T47D (cell line): ENCODE measurements at regions not wholly inside any gene's neighbourhood (a gene's known extent, or its start where the extent isn't known, plus 50 kb on each side); places are given as distances from the start of the nearest gene placed in this dataset.

Experiments used
- DNase-seq, 2 experiments: peaks; one replicate each; pipeline versions ENCODE4 v3.0.0 to v3.0.0-alpha.2; 2011 to 2012; ENCODE audit warnings: low read depth in 1 of 2, low spot score in 1 of 2
- JUND ChIP-seq: IDR thresholded peaks from 2 replicates; pipeline ENCODE4 v1.6.1; 2012; ENCODE audit warnings: low read depth
- in situ Hi-C: cut with HindIII; loops from 2 replicates; pipeline ENCODE4 v1.10.0; 2016; ENCODE audit warnings: low sequenced_read_pairs, low pct_unique_long_range_greater_than_20kb

DNA sequence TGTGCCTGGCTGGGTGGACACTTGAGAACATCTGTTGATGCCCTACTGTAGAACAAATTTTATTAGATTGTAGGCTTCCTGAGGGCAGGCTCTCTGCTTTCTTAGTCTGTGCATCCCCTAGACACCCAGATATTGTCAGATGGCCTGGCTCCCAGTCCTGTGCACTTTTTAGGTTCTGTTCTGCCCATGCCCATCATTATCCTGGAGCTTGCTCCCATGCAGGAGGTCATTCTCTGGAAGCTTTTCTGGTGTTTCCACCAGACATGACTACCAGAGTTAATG, 213.3 kb downstream of the MYCN start:
- TF ChIP-seq JUND: no peak
- no peak for DNase-seq
- in situ Hi-C loops: no loop called here

DNA sequence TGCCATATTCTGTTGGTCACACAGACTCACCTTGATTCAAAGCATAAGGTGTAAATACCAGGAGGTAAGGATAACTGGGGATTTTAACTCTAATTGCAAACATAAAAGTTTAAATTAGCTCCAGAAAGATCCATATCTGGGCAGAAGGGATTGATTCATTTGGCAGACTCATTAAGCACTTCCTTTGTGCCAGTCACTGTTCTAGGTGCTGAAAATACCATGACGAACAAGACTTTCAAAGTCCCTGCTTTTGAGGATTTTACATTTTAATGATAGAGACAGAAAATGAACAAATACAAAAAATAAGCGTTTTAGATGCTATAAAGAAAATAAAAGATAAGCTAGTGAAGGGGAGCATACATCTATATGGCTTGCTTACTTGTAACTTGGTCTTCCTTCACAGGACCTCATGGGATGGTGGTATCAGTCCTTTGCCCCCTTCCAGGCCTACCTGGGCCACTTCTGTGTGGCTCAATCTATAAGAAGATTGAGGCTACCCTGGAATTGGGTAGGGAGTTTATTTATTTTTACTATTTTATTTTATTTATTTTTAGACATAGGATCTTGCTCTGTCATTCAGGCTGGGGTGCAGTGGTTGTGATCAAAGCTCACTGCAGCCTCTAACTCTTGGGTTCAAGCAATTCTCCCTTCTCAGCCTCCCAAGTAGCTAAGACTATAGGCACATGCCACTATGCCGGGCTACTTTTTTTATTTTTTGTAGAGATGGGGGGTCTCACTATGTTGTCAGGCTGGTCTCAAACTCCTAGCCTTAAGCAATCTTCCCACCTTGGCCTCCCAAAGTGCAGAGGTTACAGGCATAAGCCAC, 212.8 kb downstream of the MYCN start:
- DNase-seq: no peak
- TF ChIP-seq JUND: no peak
- in situ Hi-C loops: no loop called here

GRCh38 chr2:16152071-16152927, 211.9 kb downstream of the MYCN start:
- in situ Hi-C loops: no loop called here
- TF ChIP-seq JUND: no peak
- DNase-seq: no peak

DNA sequence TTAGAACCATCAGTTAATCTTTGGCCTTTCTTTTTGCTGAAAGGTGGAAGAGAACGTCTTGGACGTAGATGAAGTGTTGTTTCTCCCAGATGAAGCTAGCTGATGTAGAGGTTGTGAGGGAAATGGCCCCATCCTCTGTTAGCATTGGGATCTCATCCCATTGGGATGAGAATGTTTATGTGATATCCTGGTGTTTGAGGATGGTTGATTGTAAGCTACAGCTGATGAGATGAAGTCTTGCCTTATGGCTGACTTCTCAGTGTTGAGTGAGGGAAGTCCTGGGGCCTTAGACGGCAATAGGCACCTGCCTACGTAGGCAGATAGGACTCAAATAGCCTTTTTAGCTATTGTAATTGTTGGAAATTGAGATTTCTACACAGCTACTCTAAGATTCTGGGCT, 211.3 kb downstream of the MYCN start:
- TF ChIP-seq JUND: no peak
- in situ Hi-C loops: no loop called here
- DNase-seq: no peak

- in situ Hi-C loops: no loop called here
- DNase-seq: no peak
- no peak for TF ChIP-seq JUND
Observed at GRCh38 chr2:16151281-16151570, 210.9 kb downstream of the MYCN start.

GRCh38 chr2:16150456-16151280, 210.3 kb downstream of the MYCN start:
- in situ Hi-C loops: no loop called here
- no peak for TF ChIP-seq JUND
- no peak for DNase-seq

DNA sequence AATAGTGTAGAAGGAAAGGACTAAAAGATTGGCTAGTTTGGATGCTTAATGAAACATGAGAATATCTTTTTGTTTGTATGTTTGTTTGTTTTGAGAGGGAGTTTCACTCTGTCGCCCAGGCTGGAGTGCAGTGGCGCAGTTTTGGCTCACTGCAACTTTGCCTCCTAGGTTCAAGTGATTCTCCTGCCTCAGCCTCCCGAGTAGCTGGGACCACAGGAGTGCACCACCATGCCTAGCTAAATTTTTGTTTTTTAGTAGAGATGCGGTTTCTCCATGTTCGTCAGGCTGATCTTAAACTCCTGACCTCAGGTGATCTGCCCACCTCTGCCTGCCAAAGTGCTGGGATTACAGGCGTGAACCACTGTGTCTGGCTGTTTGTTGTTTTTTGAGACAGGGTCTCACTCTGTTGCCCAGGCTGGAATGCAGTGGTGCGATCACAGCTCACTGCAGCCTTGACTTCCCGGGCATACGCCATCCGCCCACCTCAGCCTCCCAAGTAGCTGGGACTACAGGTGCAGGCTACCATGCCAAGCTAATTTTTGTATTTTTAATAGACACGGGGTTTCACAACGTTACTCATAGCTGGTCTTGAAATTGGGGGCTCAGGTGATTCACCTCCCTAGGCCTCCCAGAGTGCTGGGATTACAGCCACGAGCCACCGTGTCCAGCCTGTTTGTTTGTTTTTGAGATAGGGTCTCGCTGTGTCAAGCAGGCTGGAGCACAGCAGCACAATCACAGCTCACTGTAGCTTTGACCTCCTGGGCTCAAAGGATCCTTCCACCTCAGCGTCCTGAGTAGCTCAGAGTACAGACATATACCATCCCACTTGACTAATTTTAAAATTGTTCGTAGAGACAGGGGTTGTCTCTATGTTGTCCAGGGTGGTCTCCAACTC, 209.2 kb downstream of the MYCN start:
- in situ Hi-C loops: no loop called here
- no peak for DNase-seq
- TF ChIP-seq JUND: no peak

DNA sequence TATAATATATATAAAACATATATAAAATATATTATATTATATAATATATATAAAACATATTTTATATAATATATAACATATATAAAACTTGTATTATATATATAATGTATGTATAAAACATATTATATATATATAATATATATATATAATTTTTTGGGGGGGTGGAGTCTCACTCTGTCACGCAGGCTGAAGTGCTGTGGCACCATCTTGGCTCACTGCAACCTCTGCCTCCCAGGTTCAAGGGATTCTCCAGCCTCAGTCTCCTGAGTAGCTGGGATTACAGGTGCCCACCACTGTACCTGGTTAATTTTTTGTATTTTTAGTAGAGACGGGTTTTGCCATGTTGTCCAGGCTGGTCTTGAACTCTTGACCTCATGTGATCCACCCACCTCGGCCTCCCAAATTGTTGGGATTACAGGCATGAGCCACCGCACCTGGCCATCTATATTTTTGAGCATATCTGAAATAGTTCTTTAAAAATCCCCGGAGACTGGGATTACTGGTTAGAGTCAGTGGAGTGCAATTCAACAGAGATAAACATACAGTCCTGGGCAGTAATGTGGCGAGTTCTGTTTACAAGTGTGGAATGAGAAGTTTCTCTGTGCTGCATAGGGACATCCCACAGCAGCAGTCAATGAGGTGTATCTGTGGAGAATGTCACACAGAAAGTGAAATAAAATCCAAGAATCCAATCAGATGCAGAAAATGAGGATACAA, 208.4 kb downstream of the MYCN start:
- DNase-seq: no peak
- in situ Hi-C loops: no loop called here
- TF ChIP-seq JUND: no peak

GRCh38 chr2:16142383-16143361, 202.3 kb downstream of the MYCN start:
- TF ChIP-seq JUND: no peak
- in situ Hi-C loops: no loop called here
- DNase-seq: peak in 1 of 2 experiments; percentile 6

DNA sequence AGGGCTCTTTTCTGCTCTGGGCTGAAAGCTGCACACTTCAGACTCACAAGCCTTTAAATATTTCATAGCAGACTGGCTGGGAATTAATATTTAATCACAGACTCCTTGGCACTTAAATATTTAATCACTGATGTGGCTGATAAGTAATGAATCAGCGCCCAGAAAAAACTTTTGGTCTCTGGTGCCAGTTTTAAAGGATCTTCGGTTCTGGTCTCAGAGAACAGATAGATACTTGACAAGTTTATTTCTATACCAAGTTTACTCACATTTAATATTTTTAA, 201.2 kb downstream of the MYCN start:
- DNase-seq: no peak
- in situ Hi-C loops: no loop called here
- no peak for TF ChIP-seq JUND
